Activated B cell treated with CpG ODN at 0.5 μM for 24 hours (primary cell): ENCODE measurements at regions not wholly inside any gene's neighbourhood (a gene's known extent, or its start where the extent isn't known, plus 50 kb on each side); places are given as distances from the start of the nearest gene placed in this dataset.

Source experiments
- ATAC-seq: fragments of 200-7000 bp; cut with Tn5 transposase; one replicate; pipeline ENCODE4 v1.10.0; 2021; ENCODE audit warnings: low read depth, mild to moderate bottlenecking, moderate library complexity
- CTCF ChIA-PET: fragments of 350-600 bp; sonication (Branson Sonifier 250); formaldehyde crosslinking; loops from one replicate; lab custom pipeline; 2021; ENCODE audit warnings: antibody characterized with exemption; lab: Charles Lee
- POLR2A ChIA-PET: fragments of 350-600 bp; sonication (Branson Sonifier 250); formaldehyde crosslinking; loops from one replicate; lab custom pipeline; 2021; ENCODE audit warnings: antibody characterized with exemption; lab: Charles Lee
- DNase-seq: peaks from one replicate; pipeline ENCODE4 v3.0.0; 2022
- H3K27ac Mint-ChIP-seq: one replicate; pipeline ENCODE4 v1.8.0; 2020; ENCODE audit warnings: mixed read lengths
- H3K27me3 Mint-ChIP-seq: one replicate; pipeline ENCODE4 v1.8.0; 2021; ENCODE audit warnings: mixed read lengths
- H3K36me3 Mint-ChIP-seq: one replicate; pipeline ENCODE4 v1.8.0; 2021; ENCODE audit warnings: low read depth, mixed read lengths
- H3K4me1 Mint-ChIP-seq: one replicate; pipeline ENCODE4 v1.8.0; 2021; ENCODE audit warnings: mixed read lengths
- H3K4me3 Mint-ChIP-seq: one replicate; pipeline ENCODE4 v1.8.0; 2020; ENCODE audit warnings: mild to moderate bottlenecking, mixed read lengths
- H3K9me3 Mint-ChIP-seq: one replicate; pipeline ENCODE4 v1.8.0; 2020; ENCODE audit warnings: mixed read lengths
- CTCF ChIP-seq: fragments of 200-600 bp; IDR thresholded peaks from one replicate; pipeline ENCODE4 v1.8.0; 2022; ENCODE audit warnings: antibody characterized with exemption, mild to moderate bottlenecking
- intact Hi-C: fragments of 100-400 bp; cut with micrococcal nuclease; formaldehyde crosslinking; loops from one replicate; pipeline ENCODE4 v1.15.1; 2024

- ChIA-PET CTCF (interaction anchor here (1.9 kb wide), 1 partner anchor 13 kb away, joined by 7 read pairs; no protein-coding TSS in a partner anchor), POLR2A (interaction anchor here (0.6 to 1.5 kb wide), 5 partner anchors 9 to 278 kb away, joined by 3 to 5 read pairs (median 4); partner anchors contain the start of gene PTGER4)
- DNase-seq, result no peak
- ATAC-seq, result peak; percentile 30
- H3K36me3 Mint-ChIP-seq, result no peaks in the 10 kb centered on the region
- intact Hi-C loops, result loop anchor here (1.0 to 5.0 kb wide), 3 partner anchors 8 to 36 kb away; no protein-coding TSS in a partner anchor
- H3K9me3 Mint-ChIP-seq, result no peaks in the 10 kb centered on the region
- peaks cover 41% of the 10 kb centered on the region for H3K4me1 Mint-ChIP-seq
- no peak for TF ChIP-seq CTCF
- H3K27me3 Mint-ChIP-seq, result no peaks in the 10 kb centered on the region
- peak overlapping the region; percentile 37 for H3K27ac Mint-ChIP-seq
- H3K4me3 Mint-ChIP-seq, result no peak overlapping the region
Observed at GRCh38 chr5:40401284-40402006, 278.3 kb upstream of the PTGER4 start.

GRCh38 chr5:40400245-40400644 is 279.5 kb upstream of the PTGER4 start:
- TF ChIP-seq CTCF, result no peak
- H3K9me3 Mint-ChIP-seq, result no peaks in the 10 kb centered on the region
- ChIA-PET CTCF (no interaction called here), POLR2A (no interaction called here)
- no peak overlapping the region for H3K4me3 Mint-ChIP-seq
- DNase-seq (no peak), ATAC-seq (no peak)
- no peaks in the 10 kb centered on the region for H3K27me3 Mint-ChIP-seq
- H3K4me1 Mint-ChIP-seq, result peaks cover 29% of the 10 kb centered on the region
- H3K36me3 Mint-ChIP-seq, result no peaks in the 10 kb centered on the region
- H3K27ac Mint-ChIP-seq, result no peak overlapping the region
- intact Hi-C loops, result loop anchor here (5.0 kb wide), 1 partner anchor 37 kb away; no protein-coding TSS in a partner anchor

GRCh38 chr5:40399349-40399748 is 280.4 kb upstream of the PTGER4 start:
- H3K4me1 Mint-ChIP-seq, result peaks cover 20% of the 10 kb centered on the region
- H3K27ac Mint-ChIP-seq, result no peak overlapping the region
- no peak for TF ChIP-seq CTCF
- H3K9me3 Mint-ChIP-seq, result no peaks in the 10 kb centered on the region
- intact Hi-C loops, result no loop called here
- ChIA-PET POLR2A (no interaction called here), CTCF (no interaction called here)
- no peak overlapping the region for H3K4me3 Mint-ChIP-seq
- no peaks in the 10 kb centered on the region for H3K27me3 Mint-ChIP-seq
- no peak for DNase-seq
- no peak for ATAC-seq
- no peaks in the 10 kb centered on the region for H3K36me3 Mint-ChIP-seq

- Mint-ChIP-seq H3K4me3 (no peak overlapping the region), H3K27me3 (no peaks in the 10 kb centered on the region), H3K4me1 (peaks cover 14% of the 10 kb centered on the region), H3K27ac (no peak overlapping the region), H3K9me3 (no peaks in the 10 kb centered on the region), H3K36me3 (no peaks in the 10 kb centered on the region)
- ATAC-seq, result no peak
- no peak for TF ChIP-seq CTCF
- no peak for DNase-seq
- ChIA-PET POLR2A (no interaction called here), CTCF (no interaction called here)
- intact Hi-C loops, result no loop called here
Observed at GRCh38 chr5:40397976-40398375, 281.7 kb upstream of the PTGER4 start.

- ChIA-PET POLR2A (no interaction called here), CTCF (no interaction called here)
- Mint-ChIP-seq H3K27me3 (no peaks in the 10 kb centered on the region), H3K4me1 (peaks cover 11% of the 10 kb centered on the region), H3K27ac (no peak overlapping the region), H3K9me3 (no peaks in the 10 kb centered on the region), H3K36me3 (no peaks in the 10 kb centered on the region), H3K4me3 (no peak overlapping the region)
- DNase-seq (no peak), ATAC-seq (no peak)
- no peak for TF ChIP-seq CTCF
- intact Hi-C loops, result no loop called here
Observed at GRCh38 chr5:40397091-40397490, 282.6 kb upstream of the PTGER4 start.
